HCT116 (cell line): ENCODE measurements at regions not wholly inside any gene's neighbourhood (a gene's known extent, or its start where the extent isn't known, plus 50 kb on each side); places are given as distances from the start of the nearest gene placed in this dataset.
A peak's percentile ranks its signal among the peaks of the same experiment; 100 is the strongest.

ENCODE experiments used
- ATAC-seq: fragments of 200-7000 bp; cut with Tn5 transposase; 2 replicates; pipeline ENCODE4 v1.9.1; 2020; ENCODE audit warnings: mild to moderate bottlenecking, moderate library complexity
- BruUV-seq: library from RNA; stranded (reverse); fragments of 400-500 nt; replicated peaks from 2 replicates; lab custom pipeline; 2021; lab: Mats Ljungman, UMichigan
- CTCF ChIA-PET: fragments of 300-600 bp; sonication (Branson Sonifier 250); formaldehyde crosslinking; loops from one replicate; lab custom pipeline; 2021; ENCODE audit warnings: antibody characterized with exemption; lab: Charles Lee
- POLR2A ChIA-PET: fragments of 300-600, 350-600 bp; sonication (Branson Sonifier 250); formaldehyde crosslinking; loops from one replicate; lab custom pipeline; 2021; ENCODE audit warnings: antibody characterized with exemption; lab: Charles Lee
- RAD21 ChIA-PET, 2 experiments: fragments of 300-600 bp; sonication (Branson Sonifier 250); formaldehyde crosslinking; loops; one replicate each; lab custom pipeline; 2023; ENCODE audit warnings: low total read pairs in 2 of 2; ENCODE audit not compliant: uncharacterized antibody in 2 of 2, unreplicated experiment in 2 of 2, low non-redundant PET in 1 of 2; lab: Charles Lee
- DNase-seq: peaks from one replicate; pipeline ENCODE4 v3.0.0-alpha.2; 2010; ENCODE audit warnings: low read depth, low spot score
- H2AFZ ChIP-seq: fragments of 200-600 bp; shearing (Covaris generic), sonication (generic); 2 replicates; pipeline ENCODE4 v1.6.1; 2017; ENCODE audit warnings: low read depth, mixed run types, mixed read lengths, antibody characterized with exemption, low read length; ENCODE audit not compliant: poor library complexity, severe bottlenecking
- H3K27ac ChIP-seq: 2 replicates; pipeline ENCODE4 v1.5.1; 2012; ENCODE audit warnings: low read depth, low read length
- H3K27me3 ChIP-seq: fragments of 200-600 bp; sonication (generic); 2 replicates; pipeline ENCODE4 v1.6.1; 2016; ENCODE audit warnings: mixed run types, low read length, mixed read lengths; ENCODE audit not compliant: insufficient read depth
- H3K36me3 ChIP-seq, 2 experiments: fragments of 200-500 bp in 1 of 2; fragments of 200-600 bp in 1 of 2; sonication (Bioruptor generic) in 1 of 2; sonication (generic) in 1 of 2; 2 replicates each; pipeline versions ENCODE4 v1.5.1 to v1.6.1; 2014 to 2016; ENCODE audit warnings: low read length in 2 of 2, inconsistent platforms in 1 of 2, mixed read lengths in 1 of 2, mixed run types in 1 of 2; ENCODE audit not compliant: insufficient read depth in 2 of 2, control insufficient read depth in 1 of 2
- H3K4me1 ChIP-seq, 2 experiments: fragments of 200-600 bp in 1 of 2; sonication (generic) in 1 of 2; 2 replicates each; pipeline versions ENCODE4 v1.5.1 to v1.6.1; 2012 to 2017; ENCODE audit warnings: low read length in 2 of 2, inconsistent platforms in 1 of 2, mild to moderate bottlenecking in 1 of 2, mixed read lengths in 1 of 2, mixed run types in 1 of 2, moderate library complexity in 1 of 2; ENCODE audit not compliant: insufficient read depth in 2 of 2, control insufficient read depth in 1 of 2
- H3K4me2 ChIP-seq: fragments of 200-600 bp; sonication (generic); 2 replicates; pipeline ENCODE4 v1.6.1; 2017; ENCODE audit warnings: mixed run types, low read length, mixed read lengths
- H3K4me3 ChIP-seq, 2 experiments: fragments of 200-600 bp in 1 of 2; sonication (generic) in 1 of 2; replicated peaks in 1 of 2; 2 replicates each; pipeline ENCODE4 v1.5.1; 2011 to 2016; ENCODE audit warnings: low read length in 2 of 2, control low read depth in 1 of 2, low read depth in 1 of 2, mild to moderate bottlenecking in 1 of 2, mixed read lengths in 1 of 2, mixed run types in 1 of 2
- H3K79me2 ChIP-seq: fragments of 200-600 bp; sonication (generic); 2 replicates; pipeline ENCODE4 v1.6.1; 2017; ENCODE audit warnings: mild to moderate bottlenecking, mixed run types, low read length, moderate library complexity, mixed read lengths; ENCODE audit not compliant: insufficient read depth
- H3K9ac ChIP-seq: fragments of 200-600 bp; sonication (generic); 2 replicates; pipeline ENCODE4 v1.6.1; 2016; ENCODE audit warnings: low read length, mixed read lengths
- H3K9me2 ChIP-seq: fragments of 200-600 bp; sonication (generic), shearing (Covaris generic); 2 replicates; pipeline ENCODE4 v1.6.1; 2017; ENCODE audit warnings: mixed run types, mild to moderate bottlenecking, moderate library complexity; ENCODE audit not compliant: insufficient read depth
- H3K9me3 ChIP-seq, 2 experiments: fragments of 200-500 bp in 1 of 2; fragments of 200-600 bp in 1 of 2; sonication (Bioruptor generic) in 1 of 2; sonication (generic) in 1 of 2; 2 replicates each; pipeline ENCODE4 v1.6.1; 2014 to 2017; ENCODE audit warnings: low read length in 2 of 2, mixed read lengths in 2 of 2, inconsistent platforms in 1 of 2, low read depth in 1 of 2, mild to moderate bottlenecking in 1 of 2, mixed run types in 1 of 2, moderate library complexity in 1 of 2; ENCODE audit not compliant: control insufficient read depth in 1 of 2, insufficient read depth in 1 of 2
- H4K20me1 ChIP-seq: fragments of 200-600 bp; sonication (generic), shearing (Covaris generic); 2 replicates; pipeline ENCODE4 v1.6.1; 2017; ENCODE audit warnings: mixed run types, mild to moderate bottlenecking, moderate library complexity; ENCODE audit not compliant: insufficient read depth
- RAD21 ChIP-seq: IDR thresholded peaks from 2 replicates; pipeline ENCODE4 v1.6.1; 2012; ENCODE audit warnings: low read depth, mild to moderate bottlenecking
- SP1 ChIP-seq: IDR thresholded peaks from 2 replicates; pipeline ENCODE4 v1.6.1; 2012; ENCODE audit warnings: low read depth
- ZNF274 ChIP-seq: fragments of 200-500 bp; sonication (Bioruptor generic); IDR thresholded peaks from 2 replicates; pipeline ENCODE4 v1.6.1; 2014; ENCODE audit warnings: mild to moderate bottlenecking, low read depth, low read length, inconsistent platforms
- intact Hi-C: fragments of 100-400 bp; cut with micrococcal nuclease; formaldehyde crosslinking; loops from 2 replicates; pipeline ENCODE4 v1.10.0; 2022
- TF ChIP-seq, protein P1 (sequence below): IDR thresholded peaks from 2 replicates; pipeline ENCODE4 v1.6.1; 2012
- TF ChIP-seq, protein P2 (sequence below), 3 experiments: fragments of 200-600 bp in 1 of 3; sonication (generic) in 1 of 3; IDR thresholded peaks in 2 of 3; conservative IDR thresholded peaks in 1 of 3; 2 replicates each; pipeline ENCODE4 v1.5.1; 2012 to 2017; ENCODE audit warnings: low read depth in 2 of 3, low read length in 2 of 3, antibody characterized with exemption in 1 of 3, borderline replicate concordance in 1 of 3, control low read depth in 1 of 3, mild to moderate bottlenecking in 1 of 3, mixed read lengths in 1 of 3, mixed run types in 1 of 3, moderate library complexity in 1 of 3; ENCODE audit not compliant: insufficient read depth in 1 of 3

DNA sequence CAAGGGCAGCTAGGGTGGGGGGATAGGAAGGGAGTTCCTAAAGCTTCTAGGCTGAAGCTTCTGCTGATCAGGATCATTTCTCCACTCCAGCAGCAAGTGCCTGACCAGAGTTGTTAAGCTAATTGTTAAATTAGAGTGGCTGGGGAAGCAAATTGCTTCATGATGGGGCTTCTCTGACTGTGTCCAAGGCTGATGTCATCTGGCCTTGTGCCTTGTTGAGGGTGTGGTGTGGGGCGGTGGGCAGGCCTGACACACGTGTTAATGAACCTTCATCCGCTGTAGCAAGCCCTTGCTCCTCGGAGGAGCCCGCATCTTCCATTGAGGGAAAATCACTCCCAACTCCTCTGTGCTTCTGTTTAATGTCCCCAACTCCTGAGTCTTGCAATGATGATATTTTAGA is 84.3 kb upstream of the ROPN1 start:
- peaks cover 65% of the 10 kb centered on the region for H3K27me3 ChIP-seq
- no peaks in the 10 kb centered on the region for H3K79me2 ChIP-seq
- H4K20me1 ChIP-seq: no peaks in the 10 kb centered on the region
- TF ChIP-seq ZNF274 (no peak), RAD21 (no peak)
- TF ChIP-seq, protein P1, sequence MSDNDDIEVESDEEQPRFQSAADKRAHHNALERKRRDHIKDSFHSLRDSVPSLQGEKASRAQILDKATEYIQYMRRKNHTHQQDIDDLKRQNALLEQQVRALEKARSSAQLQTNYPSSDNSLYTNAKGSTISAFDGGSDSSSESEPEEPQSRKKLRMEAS: no peak
- H3K27ac ChIP-seq: no peak overlapping the region
- ChIA-PET POLR2A (no interaction called here), RAD21 (no interaction called here), CTCF (interaction anchor here (1.6 kb wide), 1 partner anchor 60 kb away, joined by 3 read pairs; no protein-coding TSS in a partner anchor)
- H3K4me1 ChIP-seq: no peaks in the 10 kb centered on the region
- BruUV-seq: no TSS peak
- H3K9me2 ChIP-seq: no peaks in the 10 kb centered on the region
- H3K9ac ChIP-seq: no peak overlapping the region
- ATAC-seq: no peak
- H3K4me3 ChIP-seq: no peak overlapping the region
- intact Hi-C loops: no loop called here
- H3K9me3 ChIP-seq: no peaks in the 10 kb centered on the region
- H3K4me2 ChIP-seq: no peak overlapping the region
- no peak overlapping the region for H2AFZ ChIP-seq
- DNase-seq: no peak
- no peaks in the 10 kb centered on the region for H3K36me3 ChIP-seq

DNA sequence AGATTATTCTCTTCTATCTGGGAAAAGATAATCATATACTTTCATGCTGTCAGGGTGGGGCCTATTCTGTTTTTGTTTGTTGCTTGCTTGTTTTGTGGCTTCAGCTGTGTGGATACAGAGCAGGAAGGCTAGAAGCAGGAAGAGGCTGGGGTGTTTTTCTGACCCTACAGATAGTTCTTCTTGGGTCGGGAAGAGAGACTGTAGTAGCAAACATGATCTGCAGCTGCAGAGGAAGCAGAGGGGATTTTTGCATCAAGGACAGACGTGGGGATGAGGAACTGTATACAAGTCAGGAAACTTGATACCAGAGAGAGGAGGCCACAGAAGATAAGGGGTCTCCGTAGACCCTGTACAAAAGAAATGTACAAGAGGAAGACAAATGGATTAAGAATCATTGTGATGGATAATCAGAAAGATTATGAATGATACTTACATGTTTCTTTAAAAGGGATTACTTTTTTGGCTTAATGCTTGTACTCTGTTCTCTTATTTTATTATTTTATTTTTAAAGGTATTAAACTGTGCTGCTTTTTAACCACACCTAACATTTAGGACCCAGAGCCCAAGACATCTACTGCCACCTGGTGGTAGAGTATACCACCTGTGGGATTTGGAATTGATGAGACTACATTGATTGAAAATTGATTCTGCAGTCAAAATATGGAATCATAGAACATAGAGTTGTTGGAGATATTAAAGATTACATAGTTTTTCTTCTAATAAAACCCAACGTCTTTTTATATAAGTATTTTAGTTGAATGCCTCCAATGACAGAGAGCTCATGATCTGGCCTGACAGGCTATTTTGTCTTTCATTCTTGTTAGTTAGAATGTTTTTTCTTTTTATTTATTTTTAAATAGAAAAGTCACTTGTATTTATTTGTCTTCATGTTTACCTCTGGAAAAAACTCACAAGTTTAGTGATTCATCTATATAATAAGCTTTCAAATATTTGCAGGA is 87.3 kb upstream of the ROPN1 start:
- no peaks in the 10 kb centered on the region for H3K9me3 ChIP-seq
- H4K20me1 ChIP-seq: no peaks in the 10 kb centered on the region
- DNase-seq (peak; percentile 22), ATAC-seq (peak; percentile 67)
- ChIA-PET POLR2A (no interaction called here), CTCF (interaction anchor here (0.9 to 1.5 kb wide), 3 partner anchors 46 to 427 kb away, joined by 4 to 5 read pairs (median 5); partner anchors contain the start of gene KALRN), RAD21 (no interaction called here)
- no peak overlapping the region for H2AFZ ChIP-seq
- no peaks in the 10 kb centered on the region for H3K9me2 ChIP-seq
- H3K9ac ChIP-seq: no peak overlapping the region
- H3K79me2 ChIP-seq: no peaks in the 10 kb centered on the region
- no peak overlapping the region for H3K4me2 ChIP-seq
- no peak overlapping the region for H3K4me3 ChIP-seq
- H3K27me3 ChIP-seq: peaks cover 64% of the 10 kb centered on the region
- no peaks in the 10 kb centered on the region for H3K4me1 ChIP-seq
- intact Hi-C loops: loop anchor here (1.0 to 2.0 kb wide), 5 partner anchors 63 to 427 kb away; no protein-coding TSS in a partner anchor
- no TSS peak for BruUV-seq
- H3K36me3 ChIP-seq: no peaks in the 10 kb centered on the region
- no peak overlapping the region for H3K27ac ChIP-seq
- TF ChIP-seq RAD21 (peak; percentile 79), SP1 (no peak)
- TF ChIP-seq, protein P2, sequence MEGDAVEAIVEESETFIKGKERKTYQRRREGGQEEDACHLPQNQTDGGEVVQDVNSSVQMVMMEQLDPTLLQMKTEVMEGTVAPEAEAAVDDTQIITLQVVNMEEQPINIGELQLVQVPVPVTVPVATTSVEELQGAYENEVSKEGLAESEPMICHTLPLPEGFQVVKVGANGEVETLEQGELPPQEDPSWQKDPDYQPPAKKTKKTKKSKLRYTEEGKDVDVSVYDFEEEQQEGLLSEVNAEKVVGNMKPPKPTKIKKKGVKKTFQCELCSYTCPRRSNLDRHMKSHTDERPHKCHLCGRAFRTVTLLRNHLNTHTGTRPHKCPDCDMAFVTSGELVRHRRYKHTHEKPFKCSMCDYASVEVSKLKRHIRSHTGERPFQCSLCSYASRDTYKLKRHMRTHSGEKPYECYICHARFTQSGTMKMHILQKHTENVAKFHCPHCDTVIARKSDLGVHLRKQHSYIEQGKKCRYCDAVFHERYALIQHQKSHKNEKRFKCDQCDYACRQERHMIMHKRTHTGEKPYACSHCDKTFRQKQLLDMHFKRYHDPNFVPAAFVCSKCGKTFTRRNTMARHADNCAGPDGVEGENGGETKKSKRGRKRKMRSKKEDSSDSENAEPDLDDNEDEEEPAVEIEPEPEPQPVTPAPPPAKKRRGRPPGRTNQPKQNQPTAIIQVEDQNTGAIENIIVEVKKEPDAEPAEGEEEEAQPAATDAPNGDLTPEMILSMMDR (IDR thresholded peaks at IDR 0.05 in 2 of 3, conservative IDR thresholded peaks at IDR 0.05 in 1 of 3; ENCODE audit: borderline replicate concordance in 1 of 3, insufficient read depth in 1 of 3, low read depth in 2 of 3, low read length in 2 of 3): peak; percentile 71 to 78 (median 73)
